ENCODE measurements at regions not wholly inside any gene's neighbourhood (a gene's known extent, or its start where the extent isn't known, plus 50 kb on each side); places are given as distances from the start of the nearest gene placed in this dataset.
"Not testable (repeated sequence)": the region's sequence is repeated elsewhere in the genome, so short reads cannot be mapped to it uniquely, and the experiment has no call there.

DNA sequence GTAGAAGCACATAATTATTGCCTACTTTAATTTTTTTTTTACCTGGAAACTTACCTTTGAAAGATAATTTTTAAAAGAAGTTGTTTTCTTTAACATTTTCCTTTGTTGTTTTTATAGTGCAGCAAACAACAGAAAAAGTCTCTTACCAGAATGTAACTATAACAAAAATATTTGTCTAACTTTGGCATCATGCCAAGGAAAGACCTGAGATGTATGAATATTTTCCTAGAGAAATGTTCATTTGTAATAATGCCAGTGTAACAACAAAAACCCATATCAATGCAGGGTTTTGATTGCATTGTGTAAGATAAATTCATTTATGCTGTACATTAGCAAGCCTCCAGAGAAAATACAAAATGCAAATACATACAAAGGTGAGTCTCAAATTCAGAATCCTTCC lies 775.7 kb downstream of the SI start:
- H3K4me3 ChIP-seq (replicated peaks in 1 of 4; ENCODE audit: control extremely low read depth in 1 of 4, insufficient read depth in 1 of 4, low read depth in 3 of 4, low read length in 4 of 4), result no peak overlapping the region
- H3K9me3 ChIP-seq (ENCODE audit: control insufficient read depth, insufficient read depth, low read depth, low read length), result no peaks in the 10 kb centered on the region
- H3K36me3 ChIP-seq (ENCODE audit: control insufficient read depth, insufficient read depth, low read length), result no peaks in the 10 kb centered on the region
- H3K79me2 ChIP-seq (ENCODE audit: control insufficient read depth, insufficient read depth, low read length), result no peaks in the 10 kb centered on the region
- H3K27me3 ChIP-seq (ENCODE audit: control insufficient read depth, insufficient read depth, low read length), result no peaks in the 10 kb centered on the region
- H3K9ac ChIP-seq (ENCODE audit: insufficient read depth, low read length), result no peak overlapping the region
- H3K4me1 ChIP-seq (ENCODE audit: control insufficient read depth, extremely low read depth, insufficient read depth, low read length), result no peaks in the 10 kb centered on the region
- no peaks in the 10 kb centered on the region for H4K20me1 ChIP-seq (ENCODE audit: control insufficient read depth, extremely low read depth, insufficient read depth, low read length)
- H2AFZ ChIP-seq (ENCODE audit: low read length), result no peak overlapping the region
- H3K27ac ChIP-seq (ENCODE audit: insufficient read depth, low read length), result no peak overlapping the region
- TF ChIP-seq, protein P1, sequence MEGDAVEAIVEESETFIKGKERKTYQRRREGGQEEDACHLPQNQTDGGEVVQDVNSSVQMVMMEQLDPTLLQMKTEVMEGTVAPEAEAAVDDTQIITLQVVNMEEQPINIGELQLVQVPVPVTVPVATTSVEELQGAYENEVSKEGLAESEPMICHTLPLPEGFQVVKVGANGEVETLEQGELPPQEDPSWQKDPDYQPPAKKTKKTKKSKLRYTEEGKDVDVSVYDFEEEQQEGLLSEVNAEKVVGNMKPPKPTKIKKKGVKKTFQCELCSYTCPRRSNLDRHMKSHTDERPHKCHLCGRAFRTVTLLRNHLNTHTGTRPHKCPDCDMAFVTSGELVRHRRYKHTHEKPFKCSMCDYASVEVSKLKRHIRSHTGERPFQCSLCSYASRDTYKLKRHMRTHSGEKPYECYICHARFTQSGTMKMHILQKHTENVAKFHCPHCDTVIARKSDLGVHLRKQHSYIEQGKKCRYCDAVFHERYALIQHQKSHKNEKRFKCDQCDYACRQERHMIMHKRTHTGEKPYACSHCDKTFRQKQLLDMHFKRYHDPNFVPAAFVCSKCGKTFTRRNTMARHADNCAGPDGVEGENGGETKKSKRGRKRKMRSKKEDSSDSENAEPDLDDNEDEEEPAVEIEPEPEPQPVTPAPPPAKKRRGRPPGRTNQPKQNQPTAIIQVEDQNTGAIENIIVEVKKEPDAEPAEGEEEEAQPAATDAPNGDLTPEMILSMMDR (conservative IDR thresholded peaks at IDR 0.05 in 1 of 2, IDR thresholded peaks at IDR 0.05 in 1 of 2; ENCODE audit: low read depth in 1 of 2, low read length in 2 of 2), result no peak
- no peak for DNase-seq (ENCODE audit: low read depth in 2 of 2)
- H3K4me2 ChIP-seq (ENCODE audit: extremely low read depth, insufficient read depth, low read length), result no peak overlapping the region

DNA sequence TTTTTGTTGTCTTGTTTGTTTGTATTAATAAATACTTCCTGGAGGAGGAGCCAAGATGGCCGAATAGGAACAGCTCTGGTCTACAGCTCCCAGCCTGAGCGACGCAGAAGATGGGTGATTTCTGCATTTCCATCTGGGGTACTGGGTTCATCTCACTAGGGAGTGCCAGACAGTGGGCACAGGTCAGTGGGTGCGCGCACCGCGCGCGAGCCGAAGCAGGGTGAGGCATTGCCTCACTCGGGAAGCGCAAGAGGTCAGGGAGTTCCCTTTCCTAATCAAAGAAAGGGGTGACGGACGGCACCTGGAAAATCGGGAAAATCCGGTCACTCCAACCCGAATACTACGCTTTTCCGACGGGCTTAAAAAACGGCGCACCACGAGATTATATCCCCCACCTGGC lies 786.8 kb downstream of the SI start:
- not testable (repeated sequence) for H3K36me3 ChIP-seq (ENCODE audit: control insufficient read depth, insufficient read depth, low read length); H3K4me1 ChIP-seq (ENCODE audit: control insufficient read depth, extremely low read depth, insufficient read depth, low read length); H3K4me2 ChIP-seq (ENCODE audit: extremely low read depth, insufficient read depth, low read length); H3K27me3 ChIP-seq (ENCODE audit: control insufficient read depth, insufficient read depth, low read length); DNase-seq (ENCODE audit: low read depth in 2 of 2); H3K9me3 ChIP-seq (ENCODE audit: control insufficient read depth, insufficient read depth, low read depth, low read length); H3K9ac ChIP-seq (ENCODE audit: insufficient read depth, low read length); H4K20me1 ChIP-seq (ENCODE audit: control insufficient read depth, extremely low read depth, insufficient read depth, low read length); H3K27ac ChIP-seq (ENCODE audit: insufficient read depth, low read length); H3K4me3 ChIP-seq (replicated peaks in 1 of 4; ENCODE audit: control extremely low read depth in 1 of 4, insufficient read depth in 1 of 4, low read depth in 3 of 4, low read length in 4 of 4); H2AFZ ChIP-seq (ENCODE audit: low read length); H3K79me2 ChIP-seq (ENCODE audit: control insufficient read depth, insufficient read depth, low read length)

DNA sequence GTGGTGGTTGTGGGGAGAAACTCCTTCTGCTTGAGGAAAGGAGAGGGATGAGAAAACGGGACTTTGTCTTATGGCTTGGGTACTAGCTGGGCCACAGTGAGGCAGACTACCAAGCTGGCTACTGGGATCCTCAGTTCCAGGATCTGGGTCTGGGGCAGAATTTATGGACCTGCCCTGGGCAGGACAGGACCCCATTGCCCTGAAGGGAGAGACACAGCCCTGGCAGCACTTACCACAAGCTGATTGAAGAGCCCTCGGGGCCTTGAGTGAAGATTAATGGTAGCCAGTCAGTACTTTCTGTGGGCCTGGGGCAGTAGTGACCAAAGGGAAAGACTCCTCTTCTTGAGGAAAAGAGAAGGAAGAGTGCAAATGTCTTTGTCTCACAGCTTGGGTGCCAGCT lies 799.7 kb downstream of the SI start:
- Histone ChIP-seq H3K27me3 (ENCODE audit: control insufficient read depth, insufficient read depth, low read length) (no peaks in the 10 kb centered on the region), H3K4me2 (ENCODE audit: extremely low read depth, insufficient read depth, low read length) (no peak overlapping the region), H2AFZ (ENCODE audit: low read length) (no peak overlapping the region), H3K9me3 (ENCODE audit: control insufficient read depth, insufficient read depth, low read depth, low read length) (no peaks in the 10 kb centered on the region), H3K4me3 (replicated peaks in 1 of 4; ENCODE audit: control extremely low read depth in 1 of 4, insufficient read depth in 1 of 4, low read depth in 3 of 4, low read length in 4 of 4) (no peak overlapping the region), H4K20me1 (ENCODE audit: control insufficient read depth, extremely low read depth, insufficient read depth, low read length) (no peaks in the 10 kb centered on the region), H3K79me2 (ENCODE audit: control insufficient read depth, insufficient read depth, low read length) (no peaks in the 10 kb centered on the region), H3K27ac (ENCODE audit: insufficient read depth, low read length) (no peak overlapping the region), H3K9ac (ENCODE audit: insufficient read depth, low read length) (no peak overlapping the region), H3K4me1 (ENCODE audit: control insufficient read depth, extremely low read depth, insufficient read depth, low read length) (no peaks in the 10 kb centered on the region), H3K36me3 (ENCODE audit: control insufficient read depth, insufficient read depth, low read length) (no peaks in the 10 kb centered on the region)
- no peak for TF ChIP-seq EZH2 (IDR thresholded peaks at IDR 0.05; ENCODE audit: low read length, missing control alignments)
- TF ChIP-seq, protein P1 (conservative IDR thresholded peaks at IDR 0.05 in 1 of 2, IDR thresholded peaks at IDR 0.05 in 1 of 2; ENCODE audit: low read depth in 1 of 2, low read length in 2 of 2), result no peak
- DNase-seq (ENCODE audit: low read depth in 2 of 2), result no peak

DNA sequence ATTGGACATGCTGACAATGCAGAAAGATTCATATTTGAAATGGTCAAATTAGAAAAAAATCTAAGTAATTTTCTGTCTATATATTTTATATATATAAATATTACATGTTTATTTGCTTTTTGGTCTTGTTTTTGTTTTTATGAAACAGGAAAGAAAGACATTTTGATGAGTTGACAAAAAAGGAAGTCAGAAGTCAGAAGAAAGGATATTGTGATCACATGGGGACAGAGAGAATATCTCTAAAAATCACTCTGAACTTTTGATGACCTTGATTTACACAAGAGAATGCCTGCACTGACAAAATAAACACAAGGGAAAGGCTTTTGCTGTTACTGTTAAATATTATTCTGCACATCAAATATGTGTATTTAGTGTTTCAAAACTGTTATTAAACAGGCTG lies 811.2 kb downstream of the SI start:
- no peak overlapping the region for H3K4me2 ChIP-seq (ENCODE audit: extremely low read depth, insufficient read depth, low read length)
- no peaks in the 10 kb centered on the region for H4K20me1 ChIP-seq (ENCODE audit: control insufficient read depth, extremely low read depth, insufficient read depth, low read length)
- no peak overlapping the region for H3K27ac ChIP-seq (ENCODE audit: insufficient read depth, low read length)
- H3K4me3 ChIP-seq (replicated peaks in 1 of 4; ENCODE audit: control extremely low read depth in 1 of 4, insufficient read depth in 1 of 4, low read depth in 3 of 4, low read length in 4 of 4), result no peak overlapping the region
- no peaks in the 10 kb centered on the region for H3K36me3 ChIP-seq (ENCODE audit: control insufficient read depth, insufficient read depth, low read length)
- H3K27me3 ChIP-seq (ENCODE audit: control insufficient read depth, insufficient read depth, low read length), result no peaks in the 10 kb centered on the region
- TF ChIP-seq, protein P1 (conservative IDR thresholded peaks at IDR 0.05 in 1 of 2, IDR thresholded peaks at IDR 0.05 in 1 of 2; ENCODE audit: low read depth in 1 of 2, low read length in 2 of 2), result no peak
- TF ChIP-seq EZH2 (IDR thresholded peaks at IDR 0.05; ENCODE audit: low read length, missing control alignments), result no peak
- DNase-seq (ENCODE audit: low read depth in 2 of 2), result no peak
- H3K9ac ChIP-seq (ENCODE audit: insufficient read depth, low read length), result no peak overlapping the region
- no peaks in the 10 kb centered on the region for H3K79me2 ChIP-seq (ENCODE audit: control insufficient read depth, insufficient read depth, low read length)
- H3K4me1 ChIP-seq (ENCODE audit: control insufficient read depth, extremely low read depth, insufficient read depth, low read length), result no peaks in the 10 kb centered on the region
- H2AFZ ChIP-seq (ENCODE audit: low read length), result no peak overlapping the region
- H3K9me3 ChIP-seq (ENCODE audit: control insufficient read depth, insufficient read depth, low read depth, low read length), result no peaks in the 10 kb centered on the region
